NCI-H2029 treated with DMSO at 0.1 percent for 48 hours (cell line): ENCODE measurements at regions not wholly inside any gene's neighbourhood (a gene's known extent, or its start where the extent isn't known, plus 50 kb on each side); places are given as distances from the start of the nearest gene placed in this dataset.
"Not testable (repeated sequence)": the region's sequence is repeated elsewhere in the genome, so short reads cannot be mapped to it uniquely, and the experiment has no call there.

Experiments used
- DNase-seq: peaks from one replicate; lab custom pipeline; 2025; lab: John Stamatoyannopoulos, UW

DNA sequence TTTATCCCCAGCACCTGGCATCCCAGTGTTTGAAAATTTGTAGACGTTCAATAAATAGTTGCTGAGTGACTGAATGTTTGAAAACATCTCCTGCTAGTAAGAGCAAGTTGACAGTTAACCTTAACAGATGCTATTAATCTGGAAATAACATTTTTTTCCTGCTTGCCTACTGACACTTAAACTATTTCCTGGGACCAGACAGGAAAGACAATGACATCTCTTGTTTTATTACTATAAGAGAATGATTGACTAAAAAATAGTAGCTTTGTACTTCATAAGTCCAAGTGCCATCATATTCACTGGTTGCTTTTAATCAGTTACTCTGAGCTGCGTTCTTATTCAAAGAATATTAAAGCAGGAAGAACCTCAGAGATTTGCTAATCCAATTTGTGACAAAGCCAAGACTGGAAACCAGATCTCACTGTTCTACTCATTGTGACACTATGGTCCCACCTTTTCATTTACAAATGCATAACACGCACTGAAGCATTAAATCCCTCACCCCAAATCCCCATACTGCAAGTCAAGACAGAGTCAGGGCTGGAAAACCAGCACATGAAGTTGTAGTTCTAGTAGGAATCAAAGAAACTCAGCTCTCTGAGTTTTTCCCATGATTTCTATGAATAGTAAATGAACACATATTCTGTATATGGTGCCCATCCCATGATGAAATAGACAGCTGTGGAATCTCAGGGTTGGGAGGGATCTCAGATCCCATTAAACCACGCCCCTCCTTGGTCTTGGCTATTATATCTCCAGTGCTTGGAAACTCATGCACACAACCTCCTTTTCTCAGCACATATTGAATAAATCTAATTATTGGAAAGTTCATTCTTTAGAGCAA, 212.7 kb upstream of the P2RY1 start:
- DNase-seq: no peak

DNA sequence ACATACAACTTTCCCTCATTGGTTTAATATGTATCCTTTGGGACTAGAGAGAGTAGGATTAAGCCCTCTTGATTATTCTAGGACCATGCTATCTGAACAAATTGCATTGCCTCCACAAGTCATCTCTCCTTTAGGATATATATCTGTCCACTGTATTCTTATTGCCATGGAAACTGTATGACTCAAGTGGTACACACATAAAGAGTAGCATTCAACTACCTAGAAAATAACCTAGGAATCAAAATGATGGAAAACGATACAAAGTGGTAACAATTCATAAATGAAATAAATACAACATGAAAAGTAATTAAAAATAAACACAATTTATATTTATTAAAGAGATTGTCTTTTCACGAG, 212.1 kb upstream of the P2RY1 start:
- DNase-seq: no peak

GRCh38 chr3:152623286-152623911, 211.5 kb upstream of the P2RY1 start:
- no peak for DNase-seq

GRCh38 chr3:152626226-152626625, 208.7 kb upstream of the P2RY1 start:
- DNase-seq: no peak

DNA sequence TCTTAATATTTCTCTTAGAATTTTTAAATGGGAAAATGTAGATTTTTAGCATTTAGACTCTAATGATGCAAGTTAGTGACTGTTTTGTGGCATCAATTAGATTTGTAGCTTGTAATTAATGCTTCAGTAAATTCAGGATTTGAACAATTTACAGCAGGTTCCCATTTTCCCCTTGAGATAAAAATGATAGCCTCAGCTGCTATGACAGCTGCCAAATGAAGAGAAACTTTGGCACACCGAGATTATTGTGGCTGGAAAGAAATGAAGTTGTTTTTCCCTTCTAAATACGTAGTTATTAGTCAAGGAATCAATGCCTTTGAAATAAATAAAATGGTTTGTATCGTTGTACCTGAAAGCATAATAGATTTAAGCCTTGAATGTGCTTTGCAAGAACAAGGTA, 206.4 kb upstream of the P2RY1 start:
- no peak for DNase-seq

- no peak for DNase-seq
Observed at GRCh38 chr3:152629363-152630122, 205.4 kb upstream of the P2RY1 start.

DNA sequence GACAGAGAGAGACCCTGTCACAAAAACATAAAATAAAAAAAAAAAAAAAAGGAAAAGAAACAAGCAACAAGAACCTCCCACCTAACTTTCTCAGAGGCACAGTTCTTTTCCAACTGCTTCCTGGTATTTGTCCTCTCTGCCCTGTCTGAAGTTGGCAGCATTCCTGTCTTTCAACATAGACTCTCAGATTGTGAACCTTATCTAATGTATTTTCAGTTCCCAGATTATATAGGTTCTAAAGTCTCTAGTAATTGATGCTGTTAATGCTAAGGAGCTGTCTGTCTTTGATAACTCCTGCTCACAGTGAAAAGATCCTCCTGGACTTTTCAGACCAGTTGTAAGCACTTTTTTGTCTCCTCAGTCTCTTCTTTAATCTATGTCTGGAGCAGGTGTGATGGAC, 199.5 kb upstream of the P2RY1 start:
- DNase-seq: no peak

GRCh38 chr3:152636651-152637050, 198.3 kb upstream of the P2RY1 start:
- DNase-seq: no peak

DNA sequence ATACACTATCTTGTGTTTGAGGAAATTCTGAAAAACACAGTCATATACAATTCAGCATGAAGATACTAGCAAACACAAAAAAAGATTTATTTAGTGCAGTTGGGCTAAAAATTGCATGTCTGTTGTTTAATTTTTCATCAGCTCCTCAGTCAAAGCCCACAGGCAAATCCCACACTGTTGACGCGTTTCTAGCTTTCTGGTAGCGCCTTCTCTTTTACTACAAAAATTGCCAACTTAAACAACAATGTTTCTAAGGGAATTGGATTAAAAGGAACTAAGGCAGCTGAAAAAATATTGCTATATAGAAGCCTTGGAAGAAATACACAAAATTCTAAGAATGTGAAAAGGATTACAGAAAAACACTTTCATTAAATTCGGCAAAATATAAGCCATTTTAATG, 196.7 kb upstream of the P2RY1 start:
- no peak for DNase-seq

DNA sequence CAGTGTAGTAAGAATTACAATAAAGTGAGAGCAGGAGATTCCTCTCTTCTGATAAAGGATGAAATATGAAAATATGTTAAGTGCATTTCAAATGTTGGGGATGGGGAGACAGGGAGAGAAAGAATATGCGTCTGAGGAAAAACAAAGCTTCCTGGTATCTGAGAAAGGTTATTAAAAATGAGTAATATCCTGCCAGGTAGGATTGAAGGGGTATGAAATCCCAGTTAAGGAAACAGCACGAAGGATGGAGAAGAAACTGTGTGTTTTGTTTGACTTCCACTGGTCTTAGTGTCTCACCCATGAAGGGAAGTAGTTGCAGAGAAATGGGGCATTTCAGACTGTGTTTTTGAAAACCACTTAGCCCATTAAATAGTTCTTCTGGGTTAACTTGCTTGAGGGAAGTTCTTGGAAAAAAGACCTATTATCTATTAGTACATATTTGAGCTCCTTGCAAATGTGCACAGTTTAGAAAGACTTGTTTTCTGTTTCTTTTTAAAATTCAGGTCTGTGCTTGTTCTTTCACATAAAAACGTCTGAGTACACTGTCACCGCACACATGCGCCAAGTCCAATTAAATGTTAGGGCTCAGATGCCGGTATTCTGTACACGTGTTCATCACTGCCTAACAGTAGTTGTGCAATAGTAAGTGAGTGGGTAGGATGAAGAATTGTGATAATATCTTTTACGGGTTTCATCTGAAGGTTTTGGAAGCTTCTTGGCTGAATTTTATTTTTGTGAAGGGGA, 196.1 kb upstream of the P2RY1 start:
- DNase-seq: no peak

DNA sequence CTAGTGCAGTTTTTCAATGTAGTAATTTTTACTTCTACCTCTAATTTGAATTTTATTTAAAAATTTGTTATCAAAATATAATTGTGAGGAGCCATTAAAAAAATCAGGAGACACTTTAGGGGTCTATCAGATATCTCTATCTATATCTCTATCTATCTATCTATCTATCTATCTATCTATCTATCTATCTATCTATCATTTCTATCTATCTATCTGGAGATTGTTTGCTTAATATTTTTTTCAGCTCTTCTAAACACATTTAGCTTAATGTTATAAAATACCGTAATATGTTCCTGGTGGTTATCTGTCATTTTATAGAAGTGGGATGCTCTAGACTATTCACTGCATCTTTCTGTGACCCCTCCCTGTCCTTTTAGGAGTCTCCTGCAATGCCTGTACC, 193.7 kb upstream of the P2RY1 start:
- no peak for DNase-seq

DNA sequence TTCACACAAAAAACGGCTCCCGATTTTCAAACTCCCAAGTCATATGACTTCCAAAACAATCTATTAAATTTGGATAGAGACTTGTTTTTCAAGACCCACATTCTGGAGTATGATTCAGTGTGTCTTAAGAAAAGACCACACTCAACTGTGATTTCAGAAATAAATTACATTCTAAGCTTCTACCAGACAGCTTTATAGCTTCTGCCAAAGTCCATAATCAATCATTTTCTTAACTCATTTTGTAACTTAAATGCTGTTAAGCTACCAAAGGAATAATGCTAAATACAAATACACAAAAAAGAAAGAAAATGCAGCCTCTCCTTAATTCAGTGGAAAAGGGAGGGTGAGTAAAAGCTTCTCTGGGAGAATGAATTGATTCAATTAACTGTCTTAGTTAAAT, 192.3 kb upstream of the P2RY1 start:
- DNase-seq: no peak

- no peak for DNase-seq
Observed at GRCh38 chr3:152644478-152644877, 190.5 kb upstream of the P2RY1 start.

GRCh38 chr3:152646004-152646403, 188.9 kb upstream of the P2RY1 start:
- DNase-seq: no peak

DNA sequence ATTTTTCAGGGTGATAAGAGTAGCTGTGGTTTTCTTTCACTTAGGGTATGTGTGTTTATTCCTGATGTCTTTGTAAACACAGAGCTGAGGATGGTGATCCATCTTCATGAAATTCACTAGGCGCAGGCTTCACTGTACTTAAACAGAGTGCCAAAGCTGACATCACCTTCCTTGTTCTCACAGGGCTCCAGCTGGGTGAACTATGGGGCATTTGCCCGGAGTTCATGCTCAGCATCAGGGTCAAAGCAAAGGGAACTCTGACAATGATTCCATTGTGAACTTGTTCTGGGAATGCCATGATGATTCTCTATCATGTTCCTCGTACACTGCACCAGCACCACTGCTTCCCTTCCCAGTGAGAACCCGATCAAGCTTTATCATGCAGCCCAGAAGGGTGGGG, 184.8 kb upstream of the P2RY1 start:
- DNase-seq: no peak

DNA sequence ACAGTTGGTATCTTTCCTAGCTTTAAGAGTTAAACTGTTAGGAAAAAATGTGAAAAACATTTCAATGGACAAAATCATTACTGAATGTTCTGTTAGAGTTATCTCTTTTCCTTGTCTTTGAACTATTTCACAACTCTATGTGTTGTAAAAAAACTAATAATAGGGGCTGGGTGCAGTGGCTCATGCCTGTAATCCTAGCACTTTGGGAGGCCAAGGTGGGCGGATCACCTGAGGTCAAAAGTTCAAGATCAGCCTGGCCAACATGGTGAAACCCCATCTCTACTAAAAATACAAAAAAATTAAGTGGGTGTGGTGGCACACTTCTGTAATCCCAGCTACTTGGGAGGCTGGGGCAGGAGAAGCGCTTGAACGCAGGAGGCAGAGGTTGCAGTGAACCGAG, 184.0 kb upstream of the P2RY1 start:
- not testable (repeated sequence) for DNase-seq

GRCh38 chr3:152656214-152656971, 178.5 kb upstream of the P2RY1 start:
- no peak for DNase-seq

- DNase-seq: no peak
Observed at GRCh38 chr3:152656972-152657355, 178.0 kb upstream of the P2RY1 start.

GRCh38 chr3:152658977-152659720, 175.8 kb upstream of the P2RY1 start:
- DNase-seq: no peak

DNA sequence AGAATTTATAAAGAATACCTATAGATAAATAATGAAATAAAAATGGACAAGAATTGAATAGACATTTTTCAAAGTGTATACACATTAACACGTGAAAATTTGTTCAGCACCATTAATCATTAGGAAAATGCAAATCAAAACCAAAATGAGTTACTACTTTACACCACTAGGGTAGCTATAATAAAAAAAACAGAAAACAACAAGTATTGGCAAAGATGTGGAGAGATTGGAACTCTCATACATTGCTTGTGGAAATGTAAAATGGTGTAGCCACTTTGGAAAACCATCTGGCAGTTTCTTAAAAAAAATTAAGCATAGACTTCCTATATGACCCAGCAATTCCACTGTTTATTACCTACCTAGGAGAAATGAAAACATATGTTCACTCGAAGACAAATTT, 172.8 kb upstream of the P2RY1 start:
- no peak for DNase-seq

- no peak for DNase-seq
Observed at GRCh38 chr3:152664766-152665165, 170.2 kb upstream of the P2RY1 start.
